Caco-2 (cell line): ENCODE measurements at regions not wholly inside any gene's neighbourhood (a gene's known extent, or its start where the extent isn't known, plus 50 kb on each side); places are given as distances from the start of the nearest gene placed in this dataset.

Experiments
- BruUV-seq: library from RNA; stranded (reverse); fragments of 400-500 nt; replicated peaks from 2 replicates; lab custom pipeline; 2021; lab: Mats Ljungman, UMichigan
- CTCF ChIA-PET: fragments of 300-600 bp; sonication (Branson Sonifier 250); formaldehyde crosslinking; loops from one replicate; lab custom pipeline; 2022; ENCODE audit warnings: antibody characterized with exemption; lab: Charles Lee
- POLR2A ChIA-PET: fragments of 300-600 bp; sonication (Branson Sonifier 250); formaldehyde crosslinking; loops from one replicate; lab custom pipeline; 2022; ENCODE audit warnings: antibody characterized with exemption; lab: Charles Lee
- DNase-seq, 2 experiments: peaks; one replicate each; pipeline versions ENCODE4 v3.0.0 to v3.0.0-alpha.2; 2020 to 2022
- H3K27me3 ChIP-seq: replicated peaks from 2 replicates; pipeline ENCODE4 v1.6.0; 2011; ENCODE audit warnings: low read length; ENCODE audit not compliant: control insufficient read depth, insufficient read depth
- H3K36me3 ChIP-seq: 2 replicates; pipeline ENCODE4 v1.5.1; 2011; ENCODE audit warnings: low read length; ENCODE audit not compliant: control insufficient read depth, insufficient read depth
- H3K4me1 ChIP-seq: fragments of 250-450 bp; sonication (Bioruptor Pico); 2 replicates; pipeline ENCODE4 v1.5.1; 2020; ENCODE audit warnings: mild to moderate bottlenecking
- H3K4me3 ChIP-seq: 2 replicates; pipeline ENCODE4 v1.5.1; 2011; ENCODE audit warnings: low read depth, mild to moderate bottlenecking, control low read depth, low read length
- H3K9me3 ChIP-seq: fragments of 250-450 bp; sonication (Bioruptor Pico); 2 replicates; pipeline ENCODE4 v1.5.1; 2020; ENCODE audit warnings: mild to moderate bottlenecking, moderate library complexity
- H3K27ac Mint-ChIP-seq: one replicate; pipeline ENCODE4 v1.8.0; 2022; ENCODE audit warnings: mixed read lengths; ENCODE audit not compliant: unreplicated experiment
- H3K27me3 Mint-ChIP-seq: one replicate; pipeline ENCODE4 v1.8.0; 2022; ENCODE audit warnings: mixed read lengths; ENCODE audit not compliant: insufficient read depth, unreplicated experiment
- H3K36me3 Mint-ChIP-seq: one replicate; pipeline ENCODE4 v1.8.0; 2022; ENCODE audit warnings: mild to moderate bottlenecking, mixed read lengths; ENCODE audit not compliant: insufficient read depth, unreplicated experiment
- H3K4me1 Mint-ChIP-seq: one replicate; pipeline ENCODE4 v1.8.0; 2022; ENCODE audit warnings: low read depth, mixed read lengths; ENCODE audit not compliant: unreplicated experiment
- H3K4me3 Mint-ChIP-seq: one replicate; pipeline ENCODE4 v1.8.0; 2022; ENCODE audit warnings: mild to moderate bottlenecking, moderate library complexity, mixed read lengths; ENCODE audit not compliant: unreplicated experiment
- H3K9me3 Mint-ChIP-seq: one replicate; pipeline ENCODE4 v1.8.0; 2022; ENCODE audit warnings: mixed read lengths; ENCODE audit not compliant: unreplicated experiment
- CTCF ChIP-seq, 2 experiments: fragments of 200-600 bp in 1 of 2; IDR thresholded peaks; 1 replicate in 1 of 2; 2 replicates in 1 of 2; pipeline versions ENCODE4 v1.5.1 to v1.8.0; 2011 to 2022; ENCODE audit warnings: antibody characterized with exemption in 1 of 2, control low read depth in 1 of 2, inconsistent platforms in 1 of 2, low read depth in 1 of 2, low read length in 1 of 2, mild to moderate bottlenecking in 1 of 2, moderate library complexity in 1 of 2; ENCODE audit not compliant: insufficient read depth in 1 of 2, severe bottlenecking in 1 of 2, unreplicated experiment in 1 of 2
- intact Hi-C: fragments of 100-400 bp; cut with micrococcal nuclease; formaldehyde crosslinking; loops from one replicate; pipeline ENCODE4 v1.10.0; 2022; ENCODE audit not compliant: unreplicated experiment

GRCh38 chr2:226439337-226439736, 360.3 kb downstream of the IRS1 start:
- H3K36me3 Mint-ChIP-seq = no peaks in the 10 kb centered on the region
- Histone ChIP-seq H3K4me1 (no peaks in the 10 kb centered on the region), H3K27me3 (no peaks in the 10 kb centered on the region), H3K36me3 (no peaks in the 10 kb centered on the region), H3K4me3 (no peak overlapping the region), H3K9me3 (no peaks in the 10 kb centered on the region)
- TF ChIP-seq CTCF (IDR thresholded peaks at IDR 0.05; ENCODE audit: insufficient read depth in 1 of 2, low read depth in 1 of 2, low read length in 1 of 2, severe bottlenecking in 1 of 2, unreplicated experiment in 1 of 2) = no peak
- ChIA-PET POLR2A (no interaction called here), CTCF (no interaction called here)
- intact Hi-C loops = no loop called here
- H3K9me3 Mint-ChIP-seq = no peaks in the 10 kb centered on the region
- H3K4me1 Mint-ChIP-seq = peaks cover 7% of the 10 kb centered on the region
- no peaks in the 10 kb centered on the region for H3K27me3 Mint-ChIP-seq
- no peak overlapping the region for H3K4me3 Mint-ChIP-seq
- no peak for DNase-seq
- no peak overlapping the region for H3K27ac Mint-ChIP-seq
- no TSS peak for BruUV-seq

GRCh38 chr2:226435146-226435545, 364.5 kb downstream of the IRS1 start:
- H3K4me1 Mint-ChIP-seq = no peaks in the 10 kb centered on the region
- H3K27ac Mint-ChIP-seq = no peak overlapping the region
- Histone ChIP-seq H3K36me3 (no peaks in the 10 kb centered on the region), H3K4me1 (no peaks in the 10 kb centered on the region), H3K9me3 (no peaks in the 10 kb centered on the region), H3K4me3 (no peak overlapping the region), H3K27me3 (no peaks in the 10 kb centered on the region)
- POLR2A ChIA-PET = no interaction called here
- no peaks in the 10 kb centered on the region for H3K36me3 Mint-ChIP-seq
- no peaks in the 10 kb centered on the region for H3K27me3 Mint-ChIP-seq
- DNase-seq = no peak
- no peak overlapping the region for H3K4me3 Mint-ChIP-seq
- TF ChIP-seq CTCF (IDR thresholded peaks at IDR 0.05; ENCODE audit: insufficient read depth in 1 of 2, low read depth in 1 of 2, low read length in 1 of 2, severe bottlenecking in 1 of 2, unreplicated experiment in 1 of 2) = no peak
- CTCF ChIA-PET = no interaction called here
- intact Hi-C loops = no loop called here
- BruUV-seq = no TSS peak
- H3K9me3 Mint-ChIP-seq = no peaks in the 10 kb centered on the region

GRCh38 chr2:226434702-226435101, 364.9 kb downstream of the IRS1 start:
- DNase-seq = no peak
- no peaks in the 10 kb centered on the region for H3K4me1 ChIP-seq
- TF ChIP-seq CTCF (IDR thresholded peaks at IDR 0.05; ENCODE audit: insufficient read depth in 1 of 2, low read depth in 1 of 2, low read length in 1 of 2, severe bottlenecking in 1 of 2, unreplicated experiment in 1 of 2) = no peak
- Mint-ChIP-seq H3K4me3 (no peak overlapping the region), H3K9me3 (no peaks in the 10 kb centered on the region), H3K27me3 (no peaks in the 10 kb centered on the region), H3K27ac (no peak overlapping the region), H3K36me3 (no peaks in the 10 kb centered on the region), H3K4me1 (no peaks in the 10 kb centered on the region)
- ChIA-PET CTCF (no interaction called here), POLR2A (no interaction called here)
- H3K36me3 ChIP-seq = no peaks in the 10 kb centered on the region
- no peak overlapping the region for H3K4me3 ChIP-seq
- no peaks in the 10 kb centered on the region for H3K27me3 ChIP-seq
- no TSS peak for BruUV-seq
- intact Hi-C loops = no loop called here
- H3K9me3 ChIP-seq = no peaks in the 10 kb centered on the region
